Endometrium (tissue), 2 donors: ENCODE measurements at regions not wholly inside any gene's neighbourhood (a gene's known extent, or its start where the extent isn't known, plus 50 kb on each side); places are given as distances from the start of the nearest gene placed in this dataset.
"Not testable (repeated sequence)": the region's sequence is repeated elsewhere in the genome, so short reads cannot be mapped to it uniquely, and the experiment has no call there.

Experiments
- FAIRE-seq: peaks from 2 replicates; lab custom pipeline; 2012; peaks lifted over from hg19 to GRCh38; lab: Jason Lieb, UNC
- donor health status: control.
- donor health status: control.

DNA sequence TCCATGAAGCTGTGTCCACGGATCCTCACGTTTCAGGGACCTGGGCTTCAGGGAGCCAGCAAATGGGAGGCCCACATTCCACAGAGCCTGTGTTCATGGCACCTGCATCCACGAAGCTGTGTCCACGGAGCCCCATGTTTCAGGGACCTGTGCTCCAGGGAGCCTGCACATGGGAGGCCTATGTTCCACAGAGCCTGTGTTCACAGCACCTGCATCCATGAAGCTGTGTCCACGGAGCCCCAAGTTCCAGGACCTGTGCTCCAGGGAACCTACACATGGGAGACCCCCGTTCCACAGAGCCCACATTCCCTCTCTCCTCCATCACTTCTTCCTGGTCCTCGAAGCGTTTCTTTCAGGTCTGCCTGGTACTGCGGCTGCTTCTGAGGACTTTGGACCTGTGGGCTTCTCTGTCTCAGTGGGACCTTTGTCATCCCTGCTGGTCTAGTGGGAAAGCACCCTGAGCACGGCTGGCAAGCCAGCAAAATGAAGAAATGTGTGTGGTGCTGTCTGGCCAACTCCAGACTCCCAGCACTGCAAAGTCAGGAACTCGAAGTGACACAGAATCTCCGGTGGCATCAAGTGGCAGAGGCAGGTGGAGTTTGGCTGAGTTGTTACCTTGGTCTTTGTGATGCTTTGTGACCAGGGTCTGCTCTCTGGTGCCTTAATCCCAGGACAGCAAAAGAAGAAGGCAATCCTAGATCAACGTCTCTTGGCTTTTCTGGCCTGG is 245.9 kb downstream of the DLL1 start:
- FAIRE-seq = no peak

GRCh38 chr6:170043881-170044790 is 246.7 kb downstream of the DLL1 start:
- FAIRE-seq = no peak

- FAIRE-seq = no peak
Observed at GRCh38 chr6:170043150-170043819, 247.6 kb downstream of the DLL1 start.

- no peak for FAIRE-seq
Observed at GRCh38 chr6:170042596-170043118, 248.2 kb downstream of the DLL1 start.

DNA sequence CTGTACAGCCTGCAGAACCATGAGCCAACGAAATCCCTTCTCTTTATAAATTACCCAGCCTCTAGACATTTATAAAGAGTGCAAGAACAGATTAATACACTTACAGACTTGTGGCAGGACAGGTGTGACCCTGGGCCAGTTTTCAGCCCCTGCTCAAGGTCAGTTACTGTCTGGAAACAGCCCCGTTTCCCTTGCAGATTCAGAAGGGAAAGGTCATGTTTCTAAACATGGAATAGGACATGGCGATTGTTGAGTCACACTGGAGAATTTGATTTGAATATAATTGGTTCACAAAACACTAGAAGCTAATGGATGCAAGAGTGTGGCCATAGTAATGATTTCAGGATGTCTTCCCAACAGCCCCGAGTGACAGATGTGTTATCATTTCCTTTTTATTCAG is 248.8 kb downstream of the DLL1 start:
- no peak for FAIRE-seq

DNA sequence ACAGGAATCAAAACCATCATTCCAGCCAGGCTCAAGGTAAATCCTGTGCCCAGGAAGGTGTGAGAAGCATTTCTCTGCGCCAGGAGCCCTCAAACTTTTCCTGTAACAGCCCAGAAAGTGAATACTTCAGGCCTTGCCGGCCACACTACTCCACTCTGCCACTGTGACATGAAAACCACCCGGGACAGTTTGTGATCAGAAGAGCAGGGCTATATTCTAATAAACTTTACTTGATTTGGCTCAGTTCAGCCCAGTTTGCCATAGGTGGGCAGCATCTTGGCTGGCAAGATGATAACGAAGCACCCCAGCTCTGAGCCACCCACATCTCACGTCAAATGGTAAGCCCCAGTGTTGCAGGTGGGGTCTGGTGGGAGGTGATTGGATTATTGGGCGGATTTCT is 249.4 kb downstream of the DLL1 start:
- no peak for FAIRE-seq

DNA sequence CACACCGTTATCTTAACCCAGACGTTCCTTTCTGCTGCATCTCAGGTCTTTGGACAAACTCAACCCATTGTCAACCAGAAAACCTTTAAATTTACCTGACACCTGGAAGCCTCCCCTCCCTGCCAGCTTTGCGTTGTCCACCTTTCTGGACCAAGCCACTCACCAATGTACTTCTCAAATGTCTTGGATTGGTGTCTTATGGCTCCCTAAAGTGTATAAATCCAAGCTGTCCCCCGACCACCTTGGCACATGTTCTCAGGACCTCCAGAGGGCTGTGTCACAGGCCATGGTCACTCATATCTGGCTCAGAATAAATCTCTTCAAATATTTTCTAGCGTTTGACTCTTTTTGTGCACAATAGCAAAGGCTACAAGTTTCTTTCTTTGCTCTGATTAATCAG is 250.0 kb downstream of the DLL1 start:
- no peak for FAIRE-seq

GRCh38 chr6:170040115-170040500 is 250.8 kb downstream of the DLL1 start:
- no peak for FAIRE-seq

- FAIRE-seq = no peak
Observed at GRCh38 chr6:170039156-170040114, 251.4 kb downstream of the DLL1 start.

- FAIRE-seq = no peak
Observed at GRCh38 chr6:170038708-170039107, 252.2 kb downstream of the DLL1 start.

DNA sequence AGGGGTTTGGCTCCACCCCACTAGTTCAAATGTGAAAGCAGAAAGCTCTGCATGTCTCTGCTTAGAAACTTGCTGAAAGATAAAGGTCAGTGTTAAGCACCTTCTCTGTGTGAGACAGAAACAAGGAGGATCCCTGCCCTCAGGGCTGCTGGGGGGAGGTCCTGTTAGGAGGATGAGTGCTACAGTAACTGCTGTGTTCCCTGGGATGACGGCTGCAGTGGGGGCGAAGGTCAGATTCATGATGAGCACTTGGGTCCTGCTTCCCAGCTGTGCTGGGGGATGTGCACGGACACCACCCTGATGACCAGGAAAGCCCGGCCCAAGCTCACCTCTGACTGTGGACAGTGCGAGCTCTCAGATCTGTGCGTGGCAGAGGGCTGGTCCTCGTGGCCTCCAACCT is 252.6 kb downstream of the DLL1 start:
- FAIRE-seq = no peak

GRCh38 chr6:170037541-170038250 is 253.2 kb downstream of the DLL1 start:
- no peak for FAIRE-seq

- no peak for FAIRE-seq
Observed at GRCh38 chr6:170036916-170037315, 254.0 kb downstream of the DLL1 start.

DNA sequence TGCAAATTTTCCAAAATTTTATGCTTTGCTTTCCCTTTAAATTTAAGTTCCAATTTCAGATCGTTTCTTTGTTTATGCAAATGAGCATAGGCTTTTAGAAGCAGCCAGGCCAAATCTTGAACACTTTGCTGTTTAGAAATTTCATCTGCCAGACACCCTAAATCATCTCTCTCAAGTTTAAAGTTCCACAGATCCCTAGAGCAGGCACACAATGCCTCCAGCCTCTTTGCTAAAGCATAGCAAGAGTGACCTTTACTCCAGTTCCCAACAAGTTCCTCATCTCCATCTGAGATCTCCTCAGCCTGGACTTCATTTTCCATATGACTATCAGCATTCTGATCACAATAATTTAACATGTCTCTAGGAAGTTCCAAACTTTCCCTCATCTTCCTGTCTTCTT is 254.5 kb downstream of the DLL1 start:
- not testable (repeated sequence) for FAIRE-seq

DNA sequence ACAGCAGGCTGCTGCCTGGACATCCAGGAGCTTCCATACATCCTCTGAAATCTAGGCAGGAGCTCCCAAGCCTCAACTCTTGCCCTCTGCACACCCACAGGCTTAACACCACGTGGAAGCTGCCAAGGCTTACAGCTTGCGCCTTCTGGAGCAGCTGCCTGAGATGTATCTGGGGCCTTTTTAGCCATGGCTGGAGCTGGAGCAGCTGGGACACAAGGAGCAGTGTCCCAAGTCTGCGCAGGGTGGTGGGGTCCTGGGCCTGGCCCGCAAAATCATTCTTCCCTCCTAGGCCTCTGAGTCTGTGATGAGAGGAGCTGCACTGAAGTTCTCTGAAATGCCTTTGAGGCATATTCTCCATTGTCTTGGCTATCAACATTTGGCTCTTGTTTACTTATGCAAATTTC is 255.0 kb downstream of the DLL1 start:
- no peak for FAIRE-seq

GRCh38 chr6:170035044-170035443 is 255.8 kb downstream of the DLL1 start:
- FAIRE-seq = no peak

DNA sequence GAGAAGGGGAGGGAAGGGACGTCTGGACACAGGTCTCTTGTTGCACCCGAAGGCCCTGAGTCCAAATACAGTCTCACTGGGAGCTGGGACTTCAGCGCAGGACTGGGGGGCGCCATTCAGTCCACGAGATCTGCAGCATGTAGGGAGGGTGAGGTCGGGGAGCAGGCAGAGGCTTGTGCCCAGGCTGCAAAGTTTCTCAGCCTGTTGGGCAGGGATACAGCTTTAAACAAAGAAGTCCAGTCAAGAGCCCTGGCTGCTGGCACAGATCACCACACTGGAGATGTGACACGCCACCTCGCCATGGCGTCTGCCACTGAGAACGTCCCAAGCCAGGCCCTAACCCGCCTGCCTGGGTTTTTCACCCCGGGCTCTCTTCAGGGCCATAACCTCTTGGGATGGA is 256.6 kb downstream of the DLL1 start:
- FAIRE-seq = no peak

DNA sequence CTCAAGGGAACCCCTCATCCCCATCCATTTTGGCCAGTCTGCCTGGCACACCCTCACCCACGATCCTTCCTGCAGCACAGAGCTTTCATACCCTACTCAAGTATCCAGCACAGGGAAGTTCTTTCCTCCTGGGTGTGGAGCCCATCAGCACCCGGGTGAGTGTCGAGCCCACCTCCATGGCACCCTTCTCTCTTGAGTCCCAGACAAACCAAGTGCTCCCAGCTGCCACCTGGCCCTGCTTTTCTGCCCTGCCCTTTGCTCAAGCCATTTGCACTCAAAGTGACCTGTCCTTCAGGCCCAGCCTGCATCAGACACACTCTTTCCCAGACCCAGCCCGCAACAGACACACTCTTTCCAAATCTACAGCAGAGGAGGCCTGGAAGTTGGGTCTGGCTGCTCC is 257.2 kb downstream of the DLL1 start:
- no peak for FAIRE-seq

GRCh38 chr6:170032706-170033309 is 258.1 kb downstream of the DLL1 start:
- no peak for FAIRE-seq

- no peak for FAIRE-seq
Observed at GRCh38 chr6:170032197-170032596, 258.7 kb downstream of the DLL1 start.
